ENCODE measurements at regions not wholly inside any gene's neighbourhood (a gene's known extent, or its start where the extent isn't known, plus 50 kb on each side); places are given as distances from the start of the nearest gene placed in this dataset.

GRCh38 chr7:15123901-15124300 lies 221.3 kb upstream of the DGKB start:
- no peak overlapping the region for H3K4me3 ChIP-seq (ENCODE audit: low read depth, low read length)
- no peak for TF ChIP-seq CTCF (IDR thresholded peaks at IDR 0.05; ENCODE audit: low read depth, low read length, missing control alignments)
- in situ Hi-C loops (cut with HindIII; ENCODE audit: low sequenced_read_pairs): no loop called here
- no peak for DNase-seq (ENCODE audit: low read depth)

- no peak for DNase-seq (ENCODE audit: low read depth)
- H3K4me3 ChIP-seq (ENCODE audit: low read depth, low read length): no peak overlapping the region
- in situ Hi-C loops (cut with HindIII; ENCODE audit: low sequenced_read_pairs): no loop called here
- no peak for TF ChIP-seq CTCF (IDR thresholded peaks at IDR 0.05; ENCODE audit: low read depth, low read length, missing control alignments)
Measured at GRCh38 chr7:15113752-15114151, 211.2 kb upstream of the DGKB start.

- no peak for DNase-seq (ENCODE audit: low read depth)
- in situ Hi-C loops (cut with HindIII; ENCODE audit: low sequenced_read_pairs): no loop called here
- no peak overlapping the region for H3K4me3 ChIP-seq (ENCODE audit: low read depth, low read length)
- no peak for TF ChIP-seq CTCF (IDR thresholded peaks at IDR 0.05; ENCODE audit: low read depth, low read length, missing control alignments)
Measured at GRCh38 chr7:15105711-15106110, 203.2 kb upstream of the DGKB start.

GRCh38 chr7:15104411-15105092 lies 202.0 kb upstream of the DGKB start:
- no peak for DNase-seq (ENCODE audit: low read depth)
- no peak for TF ChIP-seq CTCF (IDR thresholded peaks at IDR 0.05; ENCODE audit: low read depth, low read length, missing control alignments)
- in situ Hi-C loops (cut with HindIII; ENCODE audit: low sequenced_read_pairs): no loop called here
- H3K4me3 ChIP-seq (ENCODE audit: low read depth, low read length): no peak overlapping the region

- no peak overlapping the region for H3K4me3 ChIP-seq (ENCODE audit: low read depth, low read length)
- in situ Hi-C loops (cut with HindIII; ENCODE audit: low sequenced_read_pairs): no loop called here
- DNase-seq (ENCODE audit: low read depth): no peak
- no peak for TF ChIP-seq CTCF (IDR thresholded peaks at IDR 0.05; ENCODE audit: low read depth, low read length, missing control alignments)
Measured at GRCh38 chr7:15099074-15099473, 196.5 kb upstream of the DGKB start.

- in situ Hi-C loops (cut with HindIII; ENCODE audit: low sequenced_read_pairs): no loop called here
- TF ChIP-seq CTCF (IDR thresholded peaks at IDR 0.05; ENCODE audit: low read depth, low read length, missing control alignments): no peak
- no peak for DNase-seq (ENCODE audit: low read depth)
- H3K4me3 ChIP-seq (ENCODE audit: low read depth, low read length): no peak overlapping the region
Measured at GRCh38 chr7:15096853-15097252, 194.3 kb upstream of the DGKB start.
